ENCODE measurements at regions not wholly inside any gene's neighbourhood (a gene's known extent, or its start where the extent isn't known, plus 50 kb on each side); places are given as distances from the start of the nearest gene placed in this dataset.

- peak; percentile 86 for DNase-seq
These were observed 83.8 kb upstream of the GPR26 start for GRCh38 chr10:123582084-123582989.

DNA sequence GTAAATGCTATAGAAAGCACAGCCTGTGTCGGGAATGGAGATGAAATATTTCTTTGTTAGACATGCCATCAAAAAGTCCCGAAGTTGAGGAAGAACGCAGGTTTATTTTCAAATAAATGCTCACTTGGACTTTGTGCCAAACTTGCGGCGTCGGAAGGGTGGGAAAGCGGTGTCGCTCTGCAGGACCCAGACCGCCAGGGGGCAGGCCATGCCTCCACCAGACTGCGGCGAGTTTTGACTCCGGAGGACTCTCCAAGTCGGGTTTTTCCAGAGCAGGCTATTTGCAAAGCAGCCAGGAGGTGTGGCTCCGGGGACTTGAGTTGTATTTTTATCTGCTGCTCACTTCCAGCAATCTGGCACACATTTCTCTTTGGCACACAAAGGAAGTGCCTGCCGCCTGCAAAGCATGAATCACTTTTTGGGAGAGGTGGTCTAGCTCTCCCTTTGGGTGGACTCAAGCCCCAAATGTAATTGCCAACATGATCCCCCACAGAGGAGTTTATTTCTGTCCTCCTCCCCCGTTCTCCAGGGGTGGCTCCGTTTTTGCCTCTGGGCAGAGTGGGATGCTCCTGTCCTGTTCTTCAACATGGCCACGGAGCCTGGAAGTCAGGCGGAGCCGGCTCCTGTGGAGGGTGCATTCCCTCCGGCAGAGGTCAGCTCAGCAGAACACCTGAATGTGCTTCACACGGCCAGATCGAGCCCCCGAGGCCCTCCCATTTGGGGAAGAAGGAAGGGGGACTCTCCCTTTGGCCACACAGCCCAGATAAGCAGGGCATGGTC, 82.3 kb upstream of the GPR26 start:
- DNase-seq = peak; percentile 83

DNA sequence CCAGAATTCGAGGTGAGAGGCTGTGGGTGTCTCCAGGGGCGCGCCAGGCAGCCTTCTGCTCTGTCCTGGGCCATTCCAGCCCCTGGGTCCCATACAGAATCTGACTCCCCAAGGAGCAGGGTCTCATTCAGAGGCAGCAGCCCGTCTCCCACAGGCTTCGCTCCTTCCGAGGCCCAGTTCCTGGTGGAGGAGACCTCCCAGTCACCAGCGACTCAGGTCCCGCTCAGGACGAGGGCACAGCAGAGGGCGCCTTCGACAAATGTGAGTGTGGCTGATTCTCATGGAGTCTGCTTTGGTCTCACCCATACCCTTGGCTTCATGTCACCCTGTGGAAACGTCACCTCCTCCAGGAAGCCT, 81.8 kb upstream of the GPR26 start:
- no peak for DNase-seq

DNA sequence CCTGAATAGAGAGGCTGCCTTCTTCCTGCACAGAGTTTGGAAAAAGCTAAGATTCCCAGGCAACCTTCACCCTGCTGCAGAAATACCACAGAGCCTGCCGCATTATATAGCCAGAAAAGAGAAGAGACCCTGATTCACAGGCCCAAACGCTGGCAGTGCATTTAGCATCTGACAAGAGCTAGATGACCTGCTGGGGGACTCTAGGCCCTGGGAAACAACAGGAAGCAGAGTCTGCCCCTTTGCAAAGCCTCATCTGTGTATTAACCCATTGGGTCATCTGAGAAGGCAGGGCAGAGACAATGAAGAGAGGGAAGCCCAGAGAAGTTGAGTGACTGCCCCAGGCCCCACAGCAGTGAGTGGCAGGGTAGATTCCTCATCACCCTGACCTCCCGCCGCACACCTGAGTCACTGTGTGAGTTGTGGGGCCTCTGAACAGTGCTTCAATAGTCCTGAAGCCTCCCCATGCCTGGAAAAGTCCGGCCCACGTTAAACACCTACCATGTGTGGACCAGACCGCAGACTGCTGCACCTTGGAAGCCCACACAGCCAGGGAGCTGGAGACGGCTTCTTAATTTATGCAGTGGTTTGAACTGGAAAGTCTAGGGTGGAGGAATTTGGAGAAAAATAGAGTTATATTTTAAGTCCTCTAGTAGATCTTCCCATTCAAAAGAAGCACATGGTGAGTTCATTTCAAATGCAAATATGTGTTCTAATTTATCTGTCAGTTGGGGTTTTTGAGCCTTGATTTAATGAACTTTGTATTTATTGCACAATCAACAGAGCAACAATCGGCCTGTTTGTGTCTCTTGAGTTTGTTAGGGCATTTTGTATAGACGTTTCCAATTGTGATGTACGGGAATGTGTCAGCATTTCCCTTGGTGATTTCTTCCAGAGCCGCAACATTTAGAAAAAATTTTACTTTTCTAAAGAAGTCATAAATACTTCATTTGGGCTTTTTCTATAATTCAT, 80.4 kb upstream of the GPR26 start:
- DNase-seq = no peak

DNA sequence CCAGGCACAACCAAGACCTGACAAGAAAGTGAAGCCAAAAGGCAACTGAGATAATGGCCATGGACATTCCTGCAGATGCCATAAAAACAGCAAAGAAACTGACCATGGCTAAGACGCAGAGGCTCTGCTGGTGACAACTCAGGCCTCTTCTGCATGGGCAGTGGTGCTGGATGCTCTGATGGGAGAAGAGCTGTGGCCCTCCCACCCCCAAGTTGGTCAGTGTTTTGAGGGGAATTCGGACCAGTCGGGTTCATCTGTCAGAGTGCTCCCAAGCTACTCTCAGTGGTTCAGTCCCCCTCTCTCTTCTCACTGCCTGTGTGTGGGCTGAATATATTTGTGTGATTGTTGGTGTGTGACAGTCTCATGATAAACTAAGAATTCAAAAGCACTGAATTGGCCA, 79.0 kb upstream of the GPR26 start:
- no peak for DNase-seq

DNA sequence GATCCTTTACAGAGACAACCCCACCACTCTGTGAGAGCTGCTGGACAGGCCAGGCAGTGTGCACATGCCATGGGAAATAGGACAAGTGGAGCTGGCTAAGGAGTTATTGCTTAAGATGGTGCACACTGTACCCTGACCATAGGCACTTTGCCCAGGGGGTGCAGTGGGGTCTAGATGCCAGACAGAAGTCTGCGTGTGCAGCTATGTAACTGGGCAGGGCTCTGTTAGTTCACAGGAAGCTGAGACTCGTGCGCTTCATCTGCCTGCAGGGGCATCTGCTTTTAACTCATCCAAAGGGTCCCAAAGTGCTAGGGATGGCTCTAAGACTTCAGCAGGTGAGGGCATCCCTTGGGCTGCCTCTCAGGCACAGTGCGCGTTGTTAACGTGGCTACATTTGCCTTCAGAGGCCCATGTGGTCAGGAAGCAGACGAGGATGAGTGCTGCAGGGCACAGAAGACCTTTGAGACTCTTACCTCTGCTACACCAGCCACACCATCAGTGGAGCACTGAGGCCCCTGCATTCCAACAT, 77.7 kb upstream of the GPR26 start:
- no peak for DNase-seq

DNA sequence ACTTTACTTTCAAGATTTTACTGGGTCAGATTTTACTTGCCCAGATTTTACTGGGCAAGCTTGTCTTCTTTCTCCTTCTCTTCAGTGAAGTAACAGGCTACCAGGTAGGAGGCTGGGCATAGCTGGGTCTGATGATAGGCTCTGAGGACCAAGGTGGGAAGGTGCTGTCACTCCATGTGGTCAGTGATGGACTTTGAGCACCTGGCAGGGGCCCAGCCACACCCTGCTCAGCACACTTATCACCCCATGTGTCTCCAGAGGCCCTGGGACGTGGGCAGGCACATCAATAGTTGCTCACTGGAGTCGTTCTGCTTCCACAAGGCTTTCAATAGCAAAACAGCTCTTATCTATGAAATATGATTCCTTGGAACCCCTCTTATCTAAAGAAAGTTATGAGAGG, 70.5 kb upstream of the GPR26 start:
- no peak for DNase-seq

GRCh38 chr10:123597676-123598075, 68.5 kb upstream of the GPR26 start:
- no peak for DNase-seq

DNA sequence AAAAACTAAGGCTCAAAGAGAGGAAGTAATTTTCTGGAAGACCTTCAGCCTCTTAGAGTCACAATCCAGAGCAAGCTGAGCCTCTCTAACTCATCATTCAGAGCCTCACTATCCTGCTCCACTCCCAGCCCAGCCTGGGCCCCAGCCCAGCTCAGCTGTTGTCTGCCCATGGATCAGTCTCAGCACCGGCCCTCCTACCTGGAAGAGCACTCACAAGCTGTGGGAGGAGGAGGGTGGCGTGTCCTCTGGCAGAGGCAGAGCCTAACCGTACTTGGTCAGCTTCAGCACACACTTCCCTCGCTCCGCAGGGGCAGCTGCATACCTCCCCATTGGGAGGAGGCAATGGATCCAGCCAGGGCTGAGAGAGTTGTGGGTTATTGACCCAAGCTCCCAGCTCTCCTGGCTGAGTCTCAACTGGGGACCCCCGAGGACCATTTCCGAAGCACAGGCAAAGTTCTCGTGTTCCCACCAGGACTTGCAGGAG, 66.7 kb upstream of the GPR26 start:
- no peak for DNase-seq

GRCh38 chr10:123600177-123600576, 66.0 kb upstream of the GPR26 start:
- no peak for DNase-seq

GRCh38 chr10:123603130-123603529, 63.0 kb upstream of the GPR26 start:
- DNase-seq = no peak

DNA sequence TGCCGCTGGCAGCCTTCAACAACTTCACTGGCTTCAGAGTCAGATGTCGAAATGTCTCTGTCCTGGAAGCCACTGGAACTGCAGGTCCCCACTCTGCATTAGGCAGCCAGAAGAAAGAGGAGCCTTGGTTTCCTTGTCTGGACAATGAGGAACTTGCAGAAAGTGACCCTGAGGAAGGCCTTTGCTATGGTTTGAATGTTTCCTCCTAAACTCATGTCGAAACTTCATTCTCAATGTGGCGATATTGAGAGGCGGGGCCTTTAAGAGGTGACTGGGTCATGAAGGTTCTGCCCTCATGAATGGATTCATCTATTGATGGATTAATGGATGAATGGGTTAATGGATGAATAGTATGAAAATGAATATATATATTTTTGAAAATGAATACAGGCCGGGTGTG, 61.6 kb upstream of the GPR26 start:
- no peak for DNase-seq

GRCh38 chr10:123606006-123606405, 60.1 kb upstream of the GPR26 start:
- no peak for DNase-seq

GRCh38 chr10:123606955-123607354, 59.2 kb upstream of the GPR26 start:
- DNase-seq = no peak

GRCh38 chr10:123607386-123607785, 58.8 kb upstream of the GPR26 start:
- DNase-seq = no peak

DNA sequence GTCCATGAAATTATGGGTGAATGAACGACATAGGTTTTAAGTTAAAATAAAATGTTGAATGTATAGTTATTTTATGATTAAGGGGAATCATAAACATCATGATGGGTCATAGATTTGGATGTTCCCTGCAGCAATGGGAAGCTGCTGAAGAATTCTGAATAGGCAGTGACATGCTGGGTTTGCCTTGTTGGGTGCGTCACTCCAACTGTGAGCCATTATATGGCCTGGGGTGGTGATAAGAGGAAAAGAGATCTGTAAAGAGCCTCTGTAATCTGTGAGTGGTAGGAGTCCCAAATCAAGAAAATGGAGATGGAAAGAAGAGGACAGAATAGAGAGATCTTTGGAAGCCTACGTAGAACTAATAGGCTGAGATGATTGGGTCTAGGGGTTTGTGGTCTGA, 58.1 kb upstream of the GPR26 start:
- no peak for DNase-seq

GRCh38 chr10:123611243-123611642, 54.9 kb upstream of the GPR26 start:
- DNase-seq = no peak

- DNase-seq = no peak
These were observed 54.3 kb upstream of the GPR26 start for GRCh38 chr10:123611876-123612275.

- no peak for DNase-seq
These were observed 52.8 kb upstream of the GPR26 start for GRCh38 chr10:123613346-123613850.

DNA sequence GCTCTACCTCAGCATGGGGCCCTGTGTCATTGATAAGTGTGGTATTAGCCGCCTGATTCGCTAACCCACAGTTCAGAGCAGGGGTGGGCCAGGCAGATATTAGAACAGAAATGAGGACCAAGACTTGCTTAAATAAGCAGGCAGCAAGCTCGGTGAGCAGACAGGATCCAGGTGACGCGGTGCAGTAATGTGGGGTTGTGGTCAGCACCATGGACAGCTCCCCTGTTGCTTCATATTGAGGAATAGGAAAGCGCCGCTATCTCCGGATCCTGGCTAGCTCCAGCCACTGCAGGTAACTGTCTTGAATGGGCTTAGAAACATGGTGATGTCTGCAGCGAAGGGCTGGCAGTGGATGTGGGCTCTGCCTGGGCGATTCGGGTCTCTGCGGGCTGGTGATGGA, 51.3 kb upstream of the GPR26 start:
- DNase-seq = peak; percentile 66
